GM12878 (cell line): ENCODE measurements at regions not wholly inside any gene's neighbourhood (a gene's known extent, or its start where the extent isn't known, plus 50 kb on each side); places are given as distances from the start of the nearest gene placed in this dataset.

Experiments used
- ATAC-seq: fragments of 200-7000 bp; cut with Tn5 transposase; 3 replicates; pipeline ENCODE4 v1.9.1; 2020; ENCODE audit warnings: mild to moderate bottlenecking, moderate library complexity
- BruUV-seq: library from RNA; stranded (reverse); fragments of 400-500 nt; replicated peaks from 2 replicates; lab custom pipeline; 2021; lab: Mats Ljungman, UMichigan
- CTCF ChIA-PET: fragments of 300-600 bp; sonication (Branson Sonifier 250); formaldehyde crosslinking; extraction: SDS; loops from one replicate; lab custom pipeline; 2021; ENCODE audit warnings: inconsistent platforms; lab: Yijun Ruan, JAX
- POLR2A ChIA-PET: fragments of 350-600 bp; formaldehyde crosslinking; extraction: SDS; loops from one replicate; lab custom pipeline; 2021; ENCODE audit warnings: inconsistent platforms; lab: Charles Lee
- RAD21 ChIA-PET: fragments of 300-600 bp; sonication (Branson Sonifier 250); formaldehyde crosslinking; loops from one replicate; lab custom pipeline; 2023; ENCODE audit warnings: antibody characterized with exemption; ENCODE audit not compliant: unreplicated experiment; lab: Charles Lee
- SMC1A ChIA-PET: fragments of 300-600 bp; sonication (Branson Sonifier 250); formaldehyde crosslinking; loops from one replicate; lab custom pipeline; 2023; ENCODE audit not compliant: unreplicated experiment, uncharacterized antibody; lab: Charles Lee
- DNase-seq: peaks from one replicate; pipeline ENCODE4 v3.0.0-alpha.2; 2011; ENCODE audit warnings: low read depth, low spot score
- FAIRE-seq: peaks from 3 replicates; lab custom pipeline; 2011; peaks lifted over from hg19 to GRCh38; lab: Jason Lieb, UNC
- H2AFZ ChIP-seq: 2 replicates; pipeline ENCODE4 v1.6.0; 2011; ENCODE audit warnings: low read depth, low read length, control low read depth; ENCODE audit not compliant: control insufficient read depth
- H3K27ac ChIP-seq: 2 replicates; pipeline ENCODE4 v1.5.1; 2011; ENCODE audit warnings: control low read depth; ENCODE audit not compliant: control insufficient read depth, insufficient read depth
- H3K27me3 ChIP-seq, 2 experiments: replicated peaks in 1 of 2; 2 replicates each; pipeline versions ENCODE4 v1.6.0 to v1.6.1; 2011; ENCODE audit warnings: low read length in 1 of 2; ENCODE audit not compliant: control insufficient read depth in 2 of 2, insufficient read depth in 2 of 2
- H3K36me3 ChIP-seq, 2 experiments: 2 replicates each; pipeline ENCODE4 v1.5.1; 2011; ENCODE audit warnings: low read length in 1 of 2; ENCODE audit not compliant: control insufficient read depth in 2 of 2, insufficient read depth in 2 of 2
- H3K4me1 ChIP-seq: 2 replicates; pipeline ENCODE4 v1.6.1; 2011; ENCODE audit warnings: mild to moderate bottlenecking, low read length, moderate library complexity, mixed read lengths; ENCODE audit not compliant: control insufficient read depth, insufficient read depth
- H3K4me2 ChIP-seq: 2 replicates; pipeline ENCODE4 v1.6.0; 2011; ENCODE audit warnings: control low read depth; ENCODE audit not compliant: control insufficient read depth, insufficient read depth
- H3K4me3 ChIP-seq: fragments of 200-600 bp; sonication (generic); 2 replicates; pipeline ENCODE4 v1.5.1; 2016
- H3K79me2 ChIP-seq: 2 replicates; pipeline ENCODE4 v1.6.0; 2011; ENCODE audit warnings: low read length; ENCODE audit not compliant: control insufficient read depth, insufficient read depth
- H3K9ac ChIP-seq: 2 replicates; pipeline ENCODE4 v1.8.0; 2011; ENCODE audit warnings: low read length, control low read depth, mixed read lengths; ENCODE audit not compliant: control insufficient read depth, insufficient read depth
- H3K9me3 ChIP-seq: replicated peaks from 3 replicates; pipeline ENCODE4 v1.5.1; 2011; ENCODE audit warnings: mild to moderate bottlenecking, low read length; ENCODE audit not compliant: control insufficient read depth, insufficient read depth
- H4K20me1 ChIP-seq: 2 replicates; pipeline ENCODE4 v1.6.0; 2011; ENCODE audit not compliant: control insufficient read depth, insufficient read depth
- BRCA1 ChIP-seq: IDR thresholded peaks from 2 replicates; pipeline ENCODE4 v1.6.1; 2011; ENCODE audit warnings: low read depth, low read length, improper control_type of control experiment
- CEBPB ChIP-seq, 2 experiments: fragments of 150-350 bp in 1 of 2; IDR thresholded peaks; 2 replicates each; pipeline ENCODE4 v1.6.1; 2012 to 2014; ENCODE audit warnings: low read depth in 2 of 2, low read length in 2 of 2, borderline replicate concordance in 1 of 2, inconsistent platforms in 1 of 2
- ESRRA ChIP-seq: IDR thresholded peaks from 2 replicates; pipeline ENCODE4 v1.6.1; 2012; ENCODE audit warnings: mild to moderate bottlenecking, low read length, improper control_type of control experiment
- KAT2A ChIP-seq: conservative IDR thresholded peaks from 2 replicates; pipeline ENCODE4 v1.6.1; 2011; ENCODE audit warnings: low read depth, low read length; ENCODE audit not compliant: control insufficient read depth
- NFIC ChIP-seq: IDR thresholded peaks from 2 replicates; pipeline ENCODE4 v1.6.1; 2012; ENCODE audit warnings: low read depth, mild to moderate bottlenecking, inconsistent platforms, low read length, moderate library complexity
- RBBP5 ChIP-seq: fragments of 200-600 bp; sonication (generic); conservative IDR thresholded peaks from 2 replicates; pipeline ENCODE4 v1.6.1; 2016
- STAT1 ChIP-seq: fragments of 450-650 bp; conservative IDR thresholded peaks from 2 replicates; pipeline ENCODE4 v1.6.1; 2014; ENCODE audit warnings: antibody characterized with exemption, mild to moderate bottlenecking
- WRNIP1 ChIP-seq: IDR thresholded peaks from 2 replicates; pipeline ENCODE4 v1.6.1; 2011; ENCODE audit warnings: low read depth, low read length, improper control_type of control experiment, borderline replicate concordance
- WGBS: methylation state at CpG from one replicate; pipeline ENCODE4 v1.1.6; 2016; ENCODE audit warnings: low lambda C conversion rate; ENCODE audit not compliant: insufficient replicate concordance, insufficient coverage; ENCODE audit errors: missing lambda C conversion rate; 5-methylcytosine and 5-hydroxymethylcytosine counted together
- in situ Hi-C: fragments of 300-500 bp; cut with MboI; formaldehyde crosslinking; loops from 9 replicates; pipeline ENCODE4 v1.14.3; 2018; ENCODE audit warnings: mixed read lengths
- intact Hi-C: fragments of 100-400 bp; cut with micrococcal nuclease; formaldehyde crosslinking; loops from one replicate; pipeline ENCODE4 v1.14.2; 2022; ENCODE audit not compliant: unreplicated experiment
- TF ChIP-seq, protein P1 (sequence below): fragments of 450-650 bp; IDR thresholded peaks from 2 replicates; pipeline ENCODE4 v1.6.1; 2017; ENCODE audit warnings: low read depth, mild to moderate bottlenecking, moderate library complexity
- TF ChIP-seq, protein P2 (sequence below): IDR thresholded peaks from 2 replicates; pipeline ENCODE4 v1.6.1; 2012; ENCODE audit warnings: improper control_type of control experiment, low read depth, low read length; ENCODE audit not compliant: insufficient replicate concordance

DNA sequence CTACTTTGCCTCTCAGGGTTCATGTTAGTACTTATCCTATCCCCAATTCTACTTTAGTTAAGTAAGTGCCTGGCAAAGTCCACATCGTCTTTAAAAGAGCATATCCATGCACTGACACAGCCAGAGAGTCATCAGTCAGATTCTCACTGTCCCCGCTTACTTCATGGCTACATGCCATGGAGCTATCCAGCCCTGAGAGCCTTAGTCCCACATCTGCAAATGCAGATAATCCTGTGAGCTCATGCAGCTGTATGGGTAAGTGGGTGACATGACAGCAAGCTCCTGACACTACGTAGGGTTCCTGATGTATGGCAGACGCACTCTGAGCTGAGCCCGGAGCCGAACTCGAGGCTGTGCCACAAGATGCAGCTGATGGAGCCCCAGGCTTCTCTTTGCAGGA is 661.5 kb downstream of the LIG4 start:
- no peaks in the 10 kb centered on the region for H3K9me3 ChIP-seq
- TF ChIP-seq, protein P1, sequence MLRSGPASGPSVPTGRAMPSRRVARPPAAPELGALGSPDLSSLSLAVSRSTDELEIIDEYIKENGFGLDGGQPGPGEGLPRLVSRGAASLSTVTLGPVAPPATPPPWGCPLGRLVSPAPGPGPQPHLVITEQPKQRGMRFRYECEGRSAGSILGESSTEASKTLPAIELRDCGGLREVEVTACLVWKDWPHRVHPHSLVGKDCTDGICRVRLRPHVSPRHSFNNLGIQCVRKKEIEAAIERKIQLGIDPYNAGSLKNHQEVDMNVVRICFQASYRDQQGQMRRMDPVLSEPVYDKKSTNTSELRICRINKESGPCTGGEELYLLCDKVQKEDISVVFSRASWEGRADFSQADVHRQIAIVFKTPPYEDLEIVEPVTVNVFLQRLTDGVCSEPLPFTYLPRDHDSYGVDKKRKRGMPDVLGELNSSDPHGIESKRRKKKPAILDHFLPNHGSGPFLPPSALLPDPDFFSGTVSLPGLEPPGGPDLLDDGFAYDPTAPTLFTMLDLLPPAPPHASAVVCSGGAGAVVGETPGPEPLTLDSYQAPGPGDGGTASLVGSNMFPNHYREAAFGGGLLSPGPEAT, result no peak
- TF ChIP-seq CEBPB (IDR thresholded peaks at IDR 0.05; ENCODE audit: borderline replicate concordance in 1 of 2, low read depth in 2 of 2, low read length in 2 of 2), result no peak
- TF ChIP-seq WRNIP1, result no peak
- TF ChIP-seq, protein P2, sequence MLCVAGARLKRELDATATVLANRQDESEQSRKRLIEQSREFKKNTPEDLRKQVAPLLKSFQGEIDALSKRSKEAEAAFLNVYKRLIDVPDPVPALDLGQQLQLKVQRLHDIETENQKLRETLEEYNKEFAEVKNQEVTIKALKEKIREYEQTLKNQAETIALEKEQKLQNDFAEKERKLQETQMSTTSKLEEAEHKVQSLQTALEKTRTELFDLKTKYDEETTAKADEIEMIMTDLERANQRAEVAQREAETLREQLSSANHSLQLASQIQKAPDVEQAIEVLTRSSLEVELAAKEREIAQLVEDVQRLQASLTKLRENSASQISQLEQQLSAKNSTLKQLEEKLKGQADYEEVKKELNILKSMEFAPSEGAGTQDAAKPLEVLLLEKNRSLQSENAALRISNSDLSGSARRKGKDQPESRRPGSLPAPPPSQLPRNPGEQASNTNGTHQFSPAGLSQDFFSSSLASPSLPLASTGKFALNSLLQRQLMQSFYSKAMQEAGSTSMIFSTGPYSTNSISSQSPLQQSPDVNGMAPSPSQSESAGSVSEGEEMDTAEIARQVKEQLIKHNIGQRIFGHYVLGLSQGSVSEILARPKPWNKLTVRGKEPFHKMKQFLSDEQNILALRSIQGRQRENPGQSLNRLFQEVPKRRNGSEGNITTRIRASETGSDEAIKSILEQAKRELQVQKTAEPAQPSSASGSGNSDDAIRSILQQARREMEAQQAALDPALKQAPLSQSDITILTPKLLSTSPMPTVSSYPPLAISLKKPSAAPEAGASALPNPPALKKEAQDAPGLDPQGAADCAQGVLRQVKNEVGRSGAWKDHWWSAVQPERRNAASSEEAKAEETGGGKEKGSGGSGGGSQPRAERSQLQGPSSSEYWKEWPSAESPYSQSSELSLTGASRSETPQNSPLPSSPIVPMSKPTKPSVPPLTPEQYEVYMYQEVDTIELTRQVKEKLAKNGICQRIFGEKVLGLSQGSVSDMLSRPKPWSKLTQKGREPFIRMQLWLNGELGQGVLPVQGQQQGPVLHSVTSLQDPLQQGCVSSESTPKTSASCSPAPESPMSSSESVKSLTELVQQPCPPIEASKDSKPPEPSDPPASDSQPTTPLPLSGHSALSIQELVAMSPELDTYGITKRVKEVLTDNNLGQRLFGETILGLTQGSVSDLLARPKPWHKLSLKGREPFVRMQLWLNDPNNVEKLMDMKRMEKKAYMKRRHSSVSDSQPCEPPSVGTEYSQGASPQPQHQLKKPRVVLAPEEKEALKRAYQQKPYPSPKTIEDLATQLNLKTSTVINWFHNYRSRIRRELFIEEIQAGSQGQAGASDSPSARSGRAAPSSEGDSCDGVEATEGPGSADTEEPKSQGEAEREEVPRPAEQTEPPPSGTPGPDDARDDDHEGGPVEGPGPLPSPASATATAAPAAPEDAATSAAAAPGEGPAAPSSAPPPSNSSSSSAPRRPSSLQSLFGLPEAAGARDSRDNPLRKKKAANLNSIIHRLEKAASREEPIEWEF, result no peak
- TF ChIP-seq STAT1, result no peak
- no peak for TF ChIP-seq KAT2A
- no peak for TF ChIP-seq NFIC
- no peak for TF ChIP-seq ESRRA
- no peak for TF ChIP-seq RBBP5
- TF ChIP-seq BRCA1, result no peak
- no peak overlapping the region for H3K4me3 ChIP-seq
- no peaks in the 10 kb centered on the region for H3K4me1 ChIP-seq
- H3K36me3 ChIP-seq, result no peaks in the 10 kb centered on the region
- no peak overlapping the region for H3K4me2 ChIP-seq
- H4K20me1 ChIP-seq, result no peaks in the 10 kb centered on the region
- no peak for ATAC-seq
- DNase-seq, result no peak
- no peak overlapping the region for H3K27ac ChIP-seq
- RAD21 ChIA-PET, result no interaction called here
- intact Hi-C loops, result no loop called here
- BruUV-seq, result no TSS peak
- no peaks in the 10 kb centered on the region for H3K27me3 ChIP-seq
- no peak for FAIRE-seq
- no peak overlapping the region for H3K9ac ChIP-seq
- 51% methylated on average over 7 of the region's 7 CpGs for WGBS
- no peaks in the 10 kb centered on the region for H3K79me2 ChIP-seq
- CTCF ChIA-PET, result interaction anchor here (0.9 kb wide), 1 partner anchor 38 kb away, joined by 3 read pairs; no protein-coding TSS in a partner anchor
- SMC1A ChIA-PET, result no interaction called here
- in situ Hi-C loops, result no loop called here
- H2AFZ ChIP-seq, result no peak overlapping the region
- POLR2A ChIA-PET, result no interaction called here
